Posterior vena cava (tissue), 2 donors: ENCODE measurements at regions not wholly inside any gene's neighbourhood (a gene's known extent, or its start where the extent isn't known, plus 50 kb on each side); places are given as distances from the start of the nearest gene placed in this dataset.

Source experiments
- DNase-seq: peaks from one replicate; pipeline ENCODE4 v3.0.0-alpha.2; 2020; ENCODE audit warnings: low spot score
- intact Hi-C, 2 donors: fragments of 100-400 bp; cut with DNase I; formaldehyde crosslinking; loops; one replicate each; pipeline versions ENCODE4 v1.14.1 to v1.14.2; 2022 to 2023
- donor health status: DM: yes; HTN: yes; CAD: no.
- donor health status: DM: yes; HTN: yes; CAD: no.

DNA sequence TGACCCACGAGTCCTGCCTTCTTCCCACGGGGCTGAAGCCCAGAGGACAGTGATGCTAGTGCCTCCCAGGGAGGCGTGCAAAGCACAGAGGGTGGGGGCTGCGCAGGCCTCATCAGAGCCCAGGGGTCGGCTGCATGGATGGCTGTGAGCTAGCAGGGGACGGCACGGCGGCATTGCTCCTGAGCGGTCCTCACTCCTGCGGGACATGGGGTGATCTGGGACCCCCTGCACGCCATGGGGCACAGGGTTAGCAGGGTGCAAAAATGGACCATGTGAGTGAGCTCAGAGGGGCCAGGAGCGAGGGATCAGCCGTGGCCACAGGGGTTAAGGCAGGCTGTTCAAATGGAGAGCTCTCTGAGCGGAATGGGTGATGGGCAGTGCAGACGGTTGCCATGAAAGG is 138.3 kb downstream of the SNX19 start:
- no peak for DNase-seq
- intact Hi-C loops = no loop called here

DNA sequence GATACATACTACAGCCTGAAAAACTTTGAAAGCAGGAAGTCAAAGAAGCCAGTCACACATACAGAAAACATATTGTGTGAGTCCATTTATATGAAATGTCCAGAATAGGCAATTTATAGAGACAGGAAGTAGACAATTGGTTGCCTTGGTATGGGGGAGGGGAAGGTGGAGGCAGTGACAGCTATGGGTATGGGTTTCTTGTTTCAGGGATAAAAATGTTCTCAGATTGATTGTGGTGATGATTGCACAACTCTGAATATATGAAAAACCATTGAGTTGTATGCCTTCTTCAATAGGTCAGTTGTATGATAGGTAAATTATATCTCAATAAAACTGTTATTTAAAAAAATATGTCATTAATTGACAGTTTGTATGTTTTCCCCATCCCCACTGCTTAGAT is 137.6 kb downstream of the SNX19 start:
- DNase-seq = no peak
- intact Hi-C loops = no loop called here

- no peak for DNase-seq
- intact Hi-C loops = no loop called here
Observed at GRCh38 chr11:130779267-130779666, 137.0 kb downstream of the SNX19 start.

DNA sequence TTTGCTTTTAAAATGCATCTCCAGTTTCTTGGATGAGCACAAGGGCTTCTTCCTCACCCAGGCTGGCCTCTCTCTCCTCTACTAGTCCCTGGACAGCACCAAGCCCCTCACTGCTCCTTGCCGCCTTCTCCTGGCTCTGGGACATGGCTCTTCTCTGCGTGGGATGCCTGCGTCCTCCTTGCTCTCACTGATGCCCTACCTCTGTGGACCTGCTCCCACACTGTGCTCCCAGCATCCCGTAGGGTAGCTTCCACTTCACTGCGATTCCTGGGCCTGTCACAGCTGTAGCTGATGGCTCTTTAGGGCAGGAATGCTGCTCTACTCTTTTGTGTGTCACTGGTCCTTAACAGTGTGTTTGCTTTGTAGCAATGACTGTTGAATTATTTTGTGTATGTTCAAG is 136.3 kb downstream of the SNX19 start:
- intact Hi-C loops = no loop called here
- no peak for DNase-seq

DNA sequence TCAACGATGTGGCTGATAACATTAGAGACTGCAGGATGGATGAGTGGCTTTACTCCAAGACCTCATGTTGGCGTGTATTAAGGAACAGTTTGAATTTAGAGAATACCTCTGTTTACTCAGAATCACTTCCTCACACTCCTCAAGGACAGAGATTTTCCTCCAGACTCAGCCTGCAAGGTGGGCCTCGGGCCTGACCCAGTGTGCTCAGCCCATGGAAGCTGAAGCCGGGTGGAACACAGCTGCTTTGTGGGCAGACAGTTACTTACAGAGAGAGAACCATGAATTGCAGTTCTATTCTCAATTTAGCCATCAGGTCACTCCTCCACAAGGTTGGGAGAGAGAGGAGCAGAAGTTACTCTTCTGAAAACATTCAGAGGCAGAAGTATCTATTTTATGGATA is 135.8 kb downstream of the SNX19 start:
- intact Hi-C loops = no loop called here
- no peak for DNase-seq

DNA sequence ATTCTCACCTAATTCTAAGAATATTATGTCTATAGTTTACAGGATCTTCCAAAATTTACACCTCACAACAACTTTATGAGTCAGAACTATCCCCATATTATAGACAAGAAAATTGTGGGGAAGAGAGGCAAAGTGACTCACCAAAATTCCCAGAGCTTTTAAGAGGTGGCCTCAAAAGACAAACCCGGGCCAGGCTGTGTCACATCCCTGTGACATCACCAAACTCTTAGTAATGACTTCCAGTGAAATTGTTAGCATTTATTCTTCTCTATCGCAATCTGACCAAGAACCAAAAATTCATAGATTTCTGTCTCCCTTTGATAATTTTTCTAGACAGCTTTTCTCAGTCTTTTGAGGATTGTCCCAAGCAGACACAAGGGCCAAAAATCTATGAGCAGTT is 134.3 kb downstream of the SNX19 start:
- no peak for DNase-seq
- intact Hi-C loops = no loop called here

GRCh38 chr11:130782361-130783222 is 133.7 kb downstream of the SNX19 start:
- intact Hi-C loops = no loop called here
- DNase-seq = no peak

- no peak for DNase-seq
- intact Hi-C loops = no loop called here
Observed at GRCh38 chr11:130783323-130783722, 133.0 kb downstream of the SNX19 start.

DNA sequence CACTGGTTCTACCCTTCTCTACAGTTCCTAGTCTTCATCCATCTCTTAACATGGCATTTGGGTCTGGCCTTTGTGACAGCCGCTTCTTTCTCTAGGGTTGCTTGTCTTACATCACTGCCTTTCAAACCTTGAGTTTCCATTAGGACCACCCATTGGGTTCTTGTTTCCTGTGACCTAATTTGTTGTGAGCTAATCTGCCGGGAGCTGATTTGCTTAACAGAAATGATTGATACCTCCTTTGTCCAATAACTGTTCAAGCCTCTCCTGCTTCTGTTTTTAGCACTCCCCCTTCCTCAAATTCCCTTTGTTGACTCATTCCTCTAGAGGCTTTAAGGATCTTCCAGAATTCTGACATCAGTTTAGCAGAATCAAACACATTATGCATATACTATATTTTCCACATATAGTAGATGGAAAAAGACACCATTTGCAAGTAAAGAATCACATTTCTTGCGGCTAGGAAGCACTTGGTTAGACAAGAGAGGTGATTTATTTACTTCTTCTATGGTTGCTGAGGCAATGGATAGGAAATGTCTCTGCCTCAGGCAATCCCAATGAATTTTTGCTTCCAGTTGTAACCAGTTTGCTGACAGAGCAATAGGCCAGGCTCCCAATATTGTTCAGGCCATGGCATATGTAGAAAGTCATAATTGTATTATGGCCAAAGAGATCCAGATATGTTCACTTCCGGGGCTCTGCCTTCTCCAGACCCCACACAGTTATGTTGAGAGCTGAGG is 130.7 kb downstream of the SNX19 start:
- intact Hi-C loops = no loop called here
- no peak for DNase-seq

DNA sequence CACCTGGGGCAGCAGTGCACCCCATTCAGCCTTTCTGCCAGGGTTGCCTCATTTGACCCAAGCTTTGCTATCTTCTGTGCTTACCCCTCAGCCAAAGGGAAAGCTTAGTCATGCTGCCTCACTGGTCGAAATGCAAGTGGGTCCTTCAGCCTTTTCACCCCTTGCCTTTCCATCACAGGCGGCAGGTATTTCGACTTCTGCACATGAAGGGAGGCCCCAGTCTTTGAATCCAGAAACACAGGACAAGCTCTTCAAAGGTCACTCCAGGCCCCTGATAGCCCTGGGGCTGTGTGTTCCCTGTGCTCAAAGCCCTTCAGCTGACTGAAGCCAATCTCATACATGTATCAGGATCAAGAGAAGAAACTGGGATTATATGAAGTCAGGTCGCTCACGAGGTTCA is 129.7 kb downstream of the SNX19 start:
- no peak for DNase-seq
- intact Hi-C loops = no loop called here

- DNase-seq = no peak
- intact Hi-C loops = no loop called here
Observed at GRCh38 chr11:130787092-130787616, 129.1 kb downstream of the SNX19 start.

GRCh38 chr11:130787973-130788570 is 128.2 kb downstream of the SNX19 start:
- DNase-seq = no peak
- intact Hi-C loops = no loop called here

DNA sequence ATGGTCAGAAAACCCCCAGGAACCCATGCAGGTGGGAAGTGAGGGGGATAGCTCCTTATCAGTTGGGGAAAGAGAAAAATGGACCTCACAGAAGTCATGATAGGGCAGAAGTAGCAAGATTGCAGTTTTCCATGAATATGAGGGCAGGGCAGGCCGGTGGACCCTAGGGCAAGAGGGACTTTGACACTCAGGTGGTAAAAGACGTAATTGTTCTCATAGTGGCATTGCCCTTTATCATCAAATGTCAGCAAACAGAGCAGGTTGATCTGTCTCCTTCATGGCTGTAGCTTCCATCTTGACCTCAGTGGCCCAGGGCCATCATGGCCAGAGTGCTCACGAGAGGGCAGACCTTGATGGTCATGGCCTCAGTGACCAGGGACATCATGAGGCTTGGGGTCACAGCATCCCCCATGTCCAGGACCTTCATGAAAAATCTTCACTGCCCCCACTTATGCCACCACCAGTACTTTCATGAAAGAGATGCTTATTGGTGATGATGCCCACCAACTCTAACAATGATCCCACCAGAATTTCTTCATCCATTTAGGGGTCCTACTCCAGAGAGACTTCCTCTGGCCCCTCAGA is 127.1 kb downstream of the SNX19 start:
- intact Hi-C loops = no loop called here
- no peak for DNase-seq

- intact Hi-C loops = no loop called here
- DNase-seq = no peak
Observed at GRCh38 chr11:130790689-130791088, 125.6 kb downstream of the SNX19 start.

DNA sequence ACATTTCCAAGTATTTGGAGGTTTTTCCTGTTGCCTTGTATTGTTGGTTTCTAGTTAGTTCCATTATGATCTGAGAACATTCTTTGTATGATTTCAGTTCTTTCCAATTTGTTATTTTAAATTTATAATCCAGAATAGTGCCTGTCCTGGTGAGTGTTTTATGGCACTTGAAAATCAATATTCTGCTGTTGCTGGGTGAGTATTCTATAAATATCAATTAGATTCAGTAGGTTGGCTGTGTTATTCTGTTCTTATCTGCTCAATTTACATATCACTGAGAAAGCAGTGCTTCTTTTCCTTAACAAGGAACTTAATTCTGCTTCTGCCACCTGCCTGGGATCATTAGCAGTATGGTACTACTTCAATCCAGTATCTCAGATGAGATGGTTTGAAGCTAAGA is 123.5 kb downstream of the SNX19 start:
- DNase-seq = no peak
- intact Hi-C loops = no loop called here

DNA sequence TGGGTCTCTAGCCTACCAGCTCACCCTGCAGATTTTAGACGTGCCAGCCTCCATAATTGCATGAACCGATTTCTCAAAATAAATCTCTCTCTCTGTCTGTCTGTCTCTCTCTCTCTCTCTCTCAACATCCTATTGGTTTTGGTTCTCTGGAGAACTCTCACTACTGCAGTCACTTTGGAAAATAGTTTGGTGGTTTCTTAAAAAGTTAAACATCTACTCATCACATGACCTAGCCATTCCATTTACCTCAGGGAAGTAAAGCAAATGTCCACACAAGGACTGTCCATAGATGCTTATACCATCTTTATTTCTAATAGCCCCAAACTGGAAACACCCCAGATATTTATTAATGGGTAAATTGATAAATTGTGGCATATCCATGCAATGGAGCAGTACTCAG is 119.5 kb downstream of the SNX19 start:
- no peak for DNase-seq
- intact Hi-C loops = no loop called here

DNA sequence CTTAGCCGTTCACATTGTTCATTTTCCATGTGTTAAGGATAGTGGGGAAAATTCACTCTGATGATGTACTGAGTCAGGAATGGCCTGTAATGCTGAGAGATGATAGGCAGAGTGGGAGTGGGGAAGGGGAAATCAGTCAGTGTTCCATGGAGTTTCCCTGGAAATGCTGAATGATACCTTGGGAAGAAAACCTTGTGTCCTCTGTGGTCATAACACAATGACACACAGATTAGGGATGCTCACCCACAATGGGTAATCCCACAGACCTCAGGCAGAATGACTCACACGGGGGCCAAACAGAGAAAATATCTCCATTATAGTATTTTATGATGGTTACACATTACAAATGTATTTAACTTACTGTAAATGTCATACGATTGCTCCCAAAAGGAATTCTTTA is 118.0 kb downstream of the SNX19 start:
- no peak for DNase-seq
- intact Hi-C loops = no loop called here

GRCh38 chr11:130798801-130799200 is 117.5 kb downstream of the SNX19 start:
- intact Hi-C loops = no loop called here
- no peak for DNase-seq

DNA sequence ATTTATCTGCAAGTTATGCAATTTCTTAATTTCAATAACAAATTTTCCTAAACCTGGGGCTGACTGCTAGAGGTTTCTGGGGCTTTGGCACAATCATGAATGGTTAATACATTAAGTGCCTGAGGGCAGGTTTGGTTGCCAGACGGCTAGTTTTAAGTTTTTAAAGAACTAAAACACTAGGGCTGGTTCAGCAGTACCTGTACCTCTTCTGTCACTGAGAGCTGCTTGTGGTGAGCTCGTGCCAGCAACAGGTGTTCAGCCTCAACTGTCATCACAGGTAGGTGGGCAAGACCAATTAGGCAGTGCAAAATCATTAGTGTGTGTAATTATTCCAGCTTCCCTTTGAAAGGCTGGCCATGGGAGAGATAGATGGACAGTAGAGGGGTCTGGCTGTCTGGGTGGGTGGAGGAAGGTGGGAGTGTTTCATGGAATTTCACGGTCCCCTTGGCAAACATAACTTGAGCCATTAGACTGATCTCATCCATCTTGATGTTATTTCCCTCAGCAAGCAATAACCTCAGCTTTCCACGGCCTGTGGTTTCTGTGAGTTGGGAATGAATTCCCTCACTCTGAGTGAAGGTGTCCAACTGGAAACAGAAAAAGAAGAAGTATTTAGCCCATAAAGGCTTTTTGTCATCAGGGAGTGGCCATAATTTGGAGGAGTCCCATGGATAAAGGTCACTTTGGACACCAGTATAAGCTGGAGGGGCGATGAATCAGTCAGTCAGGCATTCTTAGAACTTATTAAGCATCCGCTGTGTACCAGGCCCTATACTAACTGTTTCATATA is 114.8 kb downstream of the SNX19 start:
- DNase-seq = no peak
- intact Hi-C loops = no loop called here
